ENCODE measurements at regions not wholly inside any gene's neighbourhood (a gene's known extent, or its start where the extent isn't known, plus 50 kb on each side); places are given as distances from the start of the nearest gene placed in this dataset.

DNA sequence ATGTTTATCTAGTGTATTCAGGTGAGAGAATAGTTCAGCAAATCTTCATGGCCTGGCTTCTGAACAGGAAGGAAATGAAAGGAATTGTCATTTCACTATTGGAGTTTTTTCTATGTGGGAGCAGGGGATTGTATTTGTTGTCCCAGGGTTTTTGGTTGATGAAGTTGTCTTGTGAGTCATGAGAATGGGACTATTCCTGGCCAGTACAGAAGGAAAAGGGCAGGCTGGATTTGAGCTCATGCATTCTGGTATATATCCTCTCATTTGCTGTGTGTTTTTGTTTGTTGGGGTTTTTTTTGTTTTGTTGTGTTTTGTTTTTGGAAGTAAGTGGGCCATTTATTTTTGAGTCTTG is 101.2 kb upstream of the MKLN1 start:
- DNase-seq (ENCODE audit: low read depth) = no peak

DNA sequence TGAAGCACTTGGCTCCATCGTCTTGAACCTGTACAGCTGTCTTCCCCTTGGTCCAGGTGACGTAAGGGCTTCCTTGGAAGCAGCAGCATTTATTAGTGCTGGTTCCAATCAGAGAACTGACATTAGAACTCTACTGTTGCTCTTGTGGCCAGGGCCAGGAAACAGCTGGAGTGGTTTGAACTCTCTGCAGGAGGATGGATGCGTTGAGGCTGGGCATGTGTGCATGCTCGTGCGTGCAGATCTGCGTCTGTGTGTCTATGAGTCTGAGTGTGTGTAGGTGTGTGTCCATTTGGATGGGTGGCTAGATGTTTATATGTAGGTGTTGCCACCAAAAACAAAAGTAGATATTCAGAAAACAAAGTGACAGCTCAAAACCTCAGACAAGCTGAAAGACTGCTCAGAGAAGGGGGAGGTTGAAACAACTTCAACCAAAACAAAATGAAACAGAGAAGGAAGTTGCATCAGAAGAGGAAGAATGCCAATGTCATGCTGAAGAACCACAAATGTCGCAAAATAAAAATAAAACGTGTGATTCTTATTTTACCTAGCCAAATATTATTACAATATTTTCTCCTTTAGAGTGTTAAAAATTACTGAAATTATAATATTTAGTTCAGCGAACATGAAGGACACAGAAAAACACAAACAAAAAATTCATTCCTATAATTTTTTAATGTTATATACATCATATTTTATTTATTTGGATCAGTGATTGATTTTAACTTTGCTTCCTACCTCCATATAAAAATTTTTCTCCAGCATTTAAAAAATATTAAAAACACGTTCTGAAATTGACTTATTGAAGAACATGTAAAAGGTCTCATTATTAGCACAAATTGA is 96.1 kb upstream of the MKLN1 start:
- DNase-seq (ENCODE audit: low read depth) = peak; percentile 50

DNA sequence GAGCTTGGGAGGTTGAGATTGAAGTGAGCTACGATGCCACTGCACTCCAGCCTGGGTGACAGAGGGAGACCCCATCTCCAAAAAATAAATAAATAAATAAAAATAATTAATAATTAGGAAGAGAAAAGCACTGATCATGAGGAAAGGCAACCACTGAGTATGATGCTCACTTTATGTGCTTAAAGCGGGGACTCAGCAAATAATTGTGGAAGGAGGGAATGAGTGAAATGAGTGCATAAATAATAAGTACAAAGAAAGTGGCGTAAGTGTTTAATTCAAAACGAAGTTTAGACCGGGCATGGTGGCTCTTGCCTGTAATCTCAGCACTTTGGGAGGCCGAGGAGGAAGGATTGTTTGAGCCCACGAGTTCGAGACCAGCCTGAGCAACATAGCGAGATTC is 94.9 kb upstream of the MKLN1 start:
- DNase-seq (ENCODE audit: low read depth) = no peak

DNA sequence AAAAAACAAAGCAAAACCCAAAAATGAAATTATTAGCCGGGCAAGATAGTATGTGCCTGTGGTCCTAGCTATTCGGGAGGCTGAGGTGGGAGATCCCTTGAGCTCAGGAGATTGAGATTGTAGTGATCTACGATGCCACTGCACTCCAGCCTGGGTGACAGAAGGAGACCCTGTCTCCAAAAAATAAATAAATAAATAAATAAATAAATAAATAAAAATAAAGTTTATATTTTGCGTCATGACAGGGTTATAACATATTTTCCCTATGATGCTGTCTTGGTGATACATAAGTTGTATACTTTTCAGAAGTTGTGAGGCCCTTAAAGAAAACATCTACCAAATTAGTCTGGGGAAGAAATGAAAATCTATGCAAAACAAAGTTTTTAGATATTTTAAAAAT is 94.5 kb upstream of the MKLN1 start:
- DNase-seq (ENCODE audit: low read depth) = no peak

DNA sequence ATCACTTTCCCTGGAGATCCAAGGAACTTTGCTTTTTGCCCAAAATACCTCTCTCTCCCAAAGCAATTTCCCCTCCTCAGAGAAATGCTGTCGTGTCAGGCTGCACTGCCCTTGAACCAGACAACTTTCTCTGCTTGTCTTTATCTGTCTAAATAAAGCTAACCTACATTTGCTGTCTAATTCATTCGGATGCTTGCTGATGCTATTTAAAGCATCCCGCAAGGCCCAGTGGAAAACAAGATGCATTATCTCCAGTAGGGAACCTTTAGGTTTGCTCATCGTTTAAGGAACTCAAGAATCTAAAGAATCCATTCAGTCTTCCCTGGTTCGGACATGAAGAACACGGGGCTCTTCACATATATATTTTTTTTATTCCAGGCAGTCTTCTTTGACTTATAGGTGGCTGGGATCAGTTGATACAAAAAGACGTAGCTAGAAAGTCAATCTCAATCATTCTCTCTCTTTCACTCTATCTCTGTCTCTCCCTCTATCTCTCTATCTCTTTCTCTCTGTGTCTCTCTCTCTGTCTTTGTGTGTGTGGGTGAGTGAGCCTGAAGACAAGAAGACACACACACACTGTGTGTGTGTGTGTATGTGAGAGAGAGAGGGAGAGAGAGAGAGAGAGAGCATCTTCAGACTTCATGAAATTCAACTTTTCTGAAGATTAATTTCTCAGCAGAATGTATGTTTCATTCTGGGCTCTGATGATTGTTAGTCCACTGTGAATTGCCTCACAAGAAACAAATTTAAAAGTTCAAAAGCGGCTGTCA is 92.8 kb upstream of the MKLN1 start:
- DNase-seq (ENCODE audit: low read depth) = no peak

DNA sequence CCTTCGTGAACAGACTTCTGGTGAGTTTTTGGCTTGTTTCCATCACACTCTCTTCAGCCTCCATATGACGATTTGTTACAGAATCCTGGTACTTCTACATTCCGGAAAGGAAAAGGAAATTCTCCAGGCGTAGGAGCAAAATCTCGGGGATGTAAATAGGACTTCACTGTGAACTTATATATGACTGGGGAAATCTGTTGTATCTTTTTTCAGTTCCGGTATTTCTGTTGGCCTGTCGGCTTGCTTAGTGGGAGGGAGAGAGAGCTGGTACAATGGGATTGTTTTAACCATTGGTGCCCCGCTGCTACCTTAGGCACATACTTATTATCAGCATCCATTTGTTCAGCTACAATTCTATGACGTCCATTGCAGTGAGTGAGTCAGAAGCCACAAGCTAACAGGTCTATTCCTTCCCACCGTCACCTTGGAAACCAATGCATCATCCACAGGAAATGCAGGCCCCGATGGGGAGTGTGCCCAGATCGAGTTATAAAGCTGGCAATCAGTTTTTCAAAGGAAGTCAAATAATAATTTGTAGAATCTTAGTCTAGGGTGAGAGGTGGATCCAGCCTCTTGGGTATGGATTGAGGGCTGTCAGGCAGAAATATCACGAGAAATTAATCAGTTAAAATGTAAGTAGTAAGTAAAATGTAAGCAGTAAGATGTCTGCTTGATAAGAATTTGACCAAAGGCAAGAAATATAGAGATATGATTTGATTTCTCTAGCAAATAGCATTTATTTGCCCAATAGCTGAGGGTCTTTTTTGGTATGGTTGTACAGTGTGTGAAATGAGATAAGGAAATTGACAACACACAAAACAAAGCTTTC is 92.0 kb upstream of the MKLN1 start:
- DNase-seq (ENCODE audit: low read depth) = peak; percentile 62

DNA sequence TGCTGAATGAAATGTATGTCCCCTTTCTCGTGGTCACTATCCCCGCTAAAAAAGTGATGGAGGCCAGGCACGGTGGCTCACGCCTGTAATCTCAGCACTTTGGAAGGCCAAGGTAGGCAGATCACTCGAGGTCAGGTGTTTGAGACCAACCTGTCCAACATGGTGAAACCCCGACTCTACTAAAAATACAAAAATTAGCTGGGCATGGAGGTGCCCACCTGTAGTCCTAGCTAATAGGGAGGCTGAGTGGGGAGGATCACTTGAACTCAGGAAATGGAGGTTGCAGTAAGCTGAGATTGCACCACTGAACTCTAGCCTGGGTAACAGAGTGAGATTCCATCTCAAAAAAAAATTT is 91.4 kb upstream of the MKLN1 start:
- DNase-seq (ENCODE audit: low read depth) = no peak

DNA sequence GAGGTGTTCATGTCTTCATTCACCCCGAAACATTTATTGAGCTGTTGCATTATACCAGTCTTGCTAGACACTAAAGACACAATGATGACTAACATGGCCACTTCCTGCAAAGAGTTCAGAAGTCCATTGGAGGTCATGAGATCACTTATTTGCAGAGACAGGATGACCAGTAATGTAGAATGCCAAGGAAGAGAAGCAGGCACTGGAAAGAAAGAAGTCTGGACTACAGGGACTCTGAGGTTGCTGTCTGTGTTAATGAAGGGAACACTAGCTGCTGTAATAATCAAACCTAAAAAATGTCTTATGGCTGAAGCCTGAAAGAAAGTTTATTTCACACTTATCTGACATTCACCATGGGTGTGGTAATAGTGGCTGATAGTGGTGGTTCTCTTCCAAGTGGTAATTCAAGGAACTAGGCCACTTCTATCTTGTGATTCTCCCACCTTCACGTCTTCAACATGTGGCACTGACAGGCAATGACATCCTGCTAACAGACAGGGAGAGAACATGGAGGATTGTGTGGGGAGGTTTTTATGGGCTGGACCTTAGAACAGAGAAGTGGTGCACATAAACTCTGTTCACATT is 89.2 kb upstream of the MKLN1 start:
- DNase-seq (ENCODE audit: low read depth) = no peak

DNA sequence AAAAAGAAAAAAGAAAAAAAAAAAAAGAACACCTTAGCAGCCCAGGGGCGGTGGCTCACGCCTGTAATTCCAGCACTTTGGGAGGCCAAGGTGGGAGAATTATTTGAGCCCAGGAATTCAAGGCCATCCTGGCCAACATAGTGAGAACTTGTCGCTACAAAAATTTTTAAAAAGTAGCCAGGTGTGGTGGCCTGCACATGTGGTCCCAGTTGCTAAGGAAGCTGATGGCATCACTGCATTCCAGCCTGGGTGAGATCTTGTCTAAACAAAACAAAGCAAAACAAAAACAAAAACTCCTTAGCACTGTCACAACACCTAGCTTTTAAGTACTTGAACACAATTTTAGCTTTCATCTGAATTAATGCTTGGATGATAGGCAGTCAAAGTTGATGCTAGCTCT is 86.3 kb upstream of the MKLN1 start:
- no peak for DNase-seq (ENCODE audit: low read depth)

DNA sequence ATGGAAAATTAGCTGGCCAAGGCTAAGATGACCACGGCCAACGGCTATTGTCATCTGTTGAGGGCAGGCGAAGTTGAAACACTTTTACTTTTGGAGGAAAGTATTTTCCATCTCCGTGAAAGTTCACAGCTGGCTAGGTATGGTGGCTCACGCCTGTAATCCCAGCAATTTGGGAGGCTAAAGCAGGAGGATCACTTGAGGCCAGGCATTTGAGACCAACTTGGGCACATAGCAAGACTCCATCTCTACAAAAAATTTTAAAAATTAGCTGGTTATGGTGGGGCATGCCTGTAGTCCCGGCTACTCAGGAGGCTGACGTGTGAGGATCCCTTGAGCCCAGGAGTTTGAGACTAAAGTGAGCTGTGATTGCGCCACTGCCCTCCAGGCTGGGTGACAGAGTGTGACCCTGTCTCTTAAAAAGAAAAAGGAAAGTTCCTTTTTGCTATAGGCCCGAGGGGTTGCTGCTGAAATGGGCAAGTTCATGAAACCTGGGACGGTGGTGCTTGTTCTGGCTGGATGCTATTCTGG is 85.5 kb upstream of the MKLN1 start:
- no peak for DNase-seq (ENCODE audit: low read depth)

DNA sequence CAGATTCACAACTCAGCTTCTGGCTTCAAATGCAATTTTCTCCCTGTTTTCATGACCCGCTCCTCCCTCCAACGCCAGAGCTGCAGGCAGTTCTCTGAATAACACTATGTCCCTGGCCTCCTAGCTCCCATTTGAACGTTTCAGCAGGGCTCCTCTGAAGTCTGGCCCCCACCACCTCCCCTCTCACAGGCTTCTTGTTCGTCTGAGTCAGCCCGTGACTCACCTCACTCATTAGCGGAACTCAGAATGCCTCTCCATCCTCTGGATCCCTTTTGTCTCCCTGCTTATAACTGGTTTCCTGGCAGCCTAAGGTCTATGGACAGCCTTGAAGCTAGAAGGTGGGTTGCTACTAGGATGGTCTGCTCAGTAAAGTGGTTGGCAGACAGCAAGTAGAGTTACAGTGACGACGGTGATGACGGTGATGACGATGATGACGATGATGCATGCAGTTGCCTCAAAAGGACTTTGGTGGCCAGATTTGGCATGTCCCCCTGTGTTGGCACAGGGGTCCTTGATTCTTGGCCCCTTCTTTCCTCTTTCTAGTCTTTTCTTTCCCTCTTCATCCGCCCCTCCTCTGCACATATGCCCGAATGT is 83.3 kb upstream of the MKLN1 start:
- DNase-seq (ENCODE audit: low read depth) = no peak

DNA sequence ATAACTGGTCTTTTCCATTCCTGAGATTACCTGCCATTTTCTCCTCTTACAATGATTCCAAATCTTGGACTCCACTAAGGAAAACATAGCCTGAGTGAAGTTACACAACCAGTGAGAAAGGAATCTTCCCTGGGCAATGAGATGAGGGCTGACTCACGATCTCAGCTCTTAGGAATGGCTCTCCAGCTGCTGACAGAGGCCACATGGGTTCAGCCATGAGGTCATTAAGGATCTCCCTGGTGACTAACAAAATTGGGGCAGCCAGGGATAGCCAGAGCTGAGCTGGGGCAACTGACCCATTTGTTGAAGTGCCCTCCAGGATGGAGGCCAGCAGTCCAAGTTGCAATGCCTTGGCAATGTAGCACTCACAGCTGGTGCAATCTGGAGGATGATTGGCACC is 78.7 kb upstream of the MKLN1 start:
- DNase-seq (ENCODE audit: low read depth) = no peak

DNA sequence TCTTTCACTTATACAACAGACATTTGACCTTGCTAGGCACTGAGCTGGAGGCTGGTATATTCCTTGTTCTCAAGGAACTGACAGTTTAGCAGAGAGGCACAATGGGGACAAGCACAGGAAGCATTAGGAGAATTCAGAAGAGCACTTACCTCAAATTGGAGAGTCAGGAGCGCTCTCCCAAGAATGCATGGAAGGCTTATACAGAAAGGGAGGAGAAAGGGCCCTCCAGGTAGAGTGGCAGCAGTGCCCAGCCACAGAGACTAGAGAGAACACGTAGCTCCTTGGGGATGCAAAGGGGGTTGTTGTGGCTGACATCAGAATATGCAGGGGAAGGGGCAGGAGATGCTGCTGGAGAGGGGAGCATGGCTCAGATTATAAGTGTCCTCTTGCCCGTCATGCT is 78.2 kb upstream of the MKLN1 start:
- no peak for DNase-seq (ENCODE audit: low read depth)

DNA sequence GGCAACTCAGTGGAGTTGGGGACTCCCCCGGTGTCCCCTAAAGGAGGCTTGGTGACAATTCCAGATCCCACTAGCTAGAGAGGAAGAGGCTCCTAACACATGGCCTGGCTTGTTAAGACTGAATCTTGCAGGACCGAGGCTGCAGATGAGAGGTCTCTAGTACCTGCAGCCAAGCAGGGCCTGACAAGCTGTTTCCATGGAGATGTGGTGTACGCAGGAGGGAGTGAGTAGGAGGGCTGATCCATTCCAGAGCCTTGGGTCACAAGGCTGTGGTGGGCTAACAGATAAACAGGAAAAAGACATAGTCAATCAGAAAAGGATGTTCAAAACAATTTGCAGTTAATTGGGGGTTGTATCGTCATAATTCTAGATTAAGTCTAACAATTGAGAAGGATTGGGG is 77.3 kb upstream of the MKLN1 start:
- DNase-seq (ENCODE audit: low read depth) = no peak

DNA sequence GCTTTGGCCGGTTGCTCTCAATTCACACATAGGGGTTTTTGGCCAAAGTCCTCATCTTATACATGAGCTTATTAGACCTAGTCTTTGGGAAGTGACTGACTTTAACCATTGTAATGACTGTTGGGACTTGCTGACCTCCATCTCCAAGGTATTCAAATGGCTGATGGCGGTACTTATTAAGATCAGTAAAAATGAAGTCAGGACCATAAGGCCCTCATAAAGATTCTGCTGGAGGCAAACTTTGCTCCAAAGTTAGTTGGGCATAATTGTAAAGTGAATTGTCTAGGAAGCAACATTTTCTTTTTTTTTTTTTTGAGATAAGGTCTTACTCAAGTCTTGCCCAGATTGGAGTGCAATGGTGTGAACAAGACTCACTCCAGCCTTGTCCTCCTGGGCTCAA is 76.3 kb upstream of the MKLN1 start:
- no peak for DNase-seq (ENCODE audit: low read depth)

DNA sequence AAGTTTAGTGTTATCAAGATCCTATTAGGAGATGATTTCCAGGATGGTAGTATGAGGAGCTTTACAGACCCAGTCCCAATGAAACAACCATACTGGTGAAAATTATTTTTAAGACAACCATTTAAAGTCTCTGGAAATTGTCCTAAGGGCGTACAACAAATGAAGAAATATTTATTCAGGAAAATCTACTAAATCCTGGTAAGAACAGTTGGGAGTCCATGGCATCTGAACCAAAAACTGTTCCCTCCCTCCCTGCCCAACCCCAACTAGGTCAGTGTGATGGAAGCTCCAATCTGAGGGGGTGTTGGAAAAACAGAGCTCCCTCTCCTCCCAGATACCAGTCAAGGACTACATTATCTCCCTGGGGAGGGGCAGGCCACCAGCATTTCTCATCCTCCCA is 74.7 kb upstream of the MKLN1 start:
- DNase-seq (ENCODE audit: low read depth) = no peak

DNA sequence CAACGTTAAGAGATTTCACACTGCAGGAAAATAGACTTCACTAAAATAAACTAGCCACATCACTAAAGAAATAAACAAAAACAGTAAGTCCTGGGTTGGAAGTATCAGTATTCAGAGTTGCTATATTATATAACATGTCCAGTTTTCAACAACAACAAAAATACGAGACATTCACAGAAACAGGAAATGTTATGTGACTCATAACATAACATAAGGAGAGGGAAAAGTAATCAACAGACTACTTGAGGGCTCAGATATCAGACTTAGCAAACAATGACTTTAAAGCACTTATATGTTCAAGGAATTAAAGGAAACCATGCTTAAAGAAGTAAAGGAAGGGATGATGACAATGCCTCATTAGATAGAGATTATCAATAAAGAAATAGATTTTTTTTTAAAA is 73.5 kb upstream of the MKLN1 start:
- DNase-seq (ENCODE audit: low read depth) = no peak

DNA sequence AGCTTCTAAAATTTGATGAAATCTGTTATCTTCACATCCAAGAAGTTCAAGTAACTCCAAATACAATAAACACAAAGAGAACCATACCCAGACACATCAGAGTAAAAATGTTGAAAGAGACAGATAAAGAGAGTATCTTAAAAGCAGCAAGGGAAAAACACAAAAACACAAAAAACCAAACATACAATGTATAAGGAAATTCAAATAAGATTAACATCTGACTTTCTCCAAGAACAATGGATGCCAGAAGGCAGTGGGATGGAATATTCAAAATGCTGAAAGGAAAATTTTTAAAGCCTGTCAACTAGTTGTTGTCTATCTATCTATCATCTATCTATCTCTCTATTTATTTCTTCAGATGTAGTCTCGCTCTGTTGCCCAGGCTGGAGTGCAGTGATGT is 72.4 kb upstream of the MKLN1 start:
- no peak for DNase-seq (ENCODE audit: low read depth)

DNA sequence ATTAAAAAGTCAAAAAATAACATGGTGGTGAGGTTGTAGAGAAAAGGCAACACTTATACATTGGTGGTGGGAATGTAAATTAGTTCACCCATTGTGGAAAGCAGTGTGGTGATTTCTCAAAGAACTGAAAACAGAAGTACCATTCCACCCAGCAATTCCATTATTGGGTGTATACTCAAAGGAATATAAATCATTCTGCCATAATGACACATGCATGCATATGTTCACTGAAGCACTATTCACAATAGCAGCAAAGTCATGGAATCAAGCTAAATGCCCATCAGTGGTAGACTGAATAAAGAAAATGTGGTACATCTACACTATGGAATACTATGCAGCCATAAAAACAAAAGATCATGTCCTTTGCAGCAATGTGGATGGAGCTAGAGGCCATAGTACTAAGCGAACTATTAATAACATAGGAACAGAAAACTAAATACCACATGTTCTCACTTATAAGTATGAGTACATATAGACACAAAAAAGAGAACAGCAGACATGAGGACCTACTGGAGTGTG is 66.1 kb upstream of the MKLN1 start:
- no peak for DNase-seq (ENCODE audit: low read depth)

DNA sequence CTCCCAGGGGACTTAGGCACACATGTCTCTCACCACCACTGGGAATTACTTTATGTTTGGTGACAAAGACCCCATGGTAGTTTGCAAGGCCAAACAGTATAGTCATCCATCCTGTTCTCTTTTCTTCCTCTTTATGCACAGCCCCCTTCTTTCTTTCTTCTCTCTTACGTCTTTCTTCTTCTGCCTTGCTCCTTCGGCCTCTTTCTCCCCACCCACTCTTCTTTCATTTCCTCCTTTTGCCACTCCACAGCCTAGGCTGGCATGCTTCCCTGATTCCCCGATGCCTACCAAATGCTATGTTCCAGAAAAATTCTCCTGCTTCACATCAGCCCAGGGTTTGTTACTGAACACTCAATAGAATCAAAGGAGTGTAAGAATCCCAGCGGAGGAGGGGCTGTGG is 62.4 kb upstream of the MKLN1 start:
- DNase-seq (ENCODE audit: low read depth) = no peak

DNA sequence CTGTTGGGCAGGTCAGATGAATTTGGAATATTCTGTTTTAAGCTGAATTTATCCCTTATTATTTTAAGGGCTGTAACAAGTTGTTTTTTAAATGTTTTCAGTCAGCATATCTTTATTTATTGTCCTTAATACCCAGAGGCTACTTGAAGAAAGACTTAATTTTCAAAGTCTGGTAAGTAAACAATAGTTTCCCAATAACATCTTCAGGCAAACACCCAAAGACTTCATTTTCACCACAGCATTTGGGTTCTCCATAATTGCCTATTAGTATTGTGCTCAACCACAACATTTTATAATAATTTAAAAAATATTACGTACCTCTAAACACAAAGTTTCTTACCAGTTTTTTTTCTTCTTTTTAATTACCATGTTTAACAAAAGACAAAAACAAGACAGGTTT is 60.0 kb upstream of the MKLN1 start:
- DNase-seq (ENCODE audit: low read depth) = no peak

DNA sequence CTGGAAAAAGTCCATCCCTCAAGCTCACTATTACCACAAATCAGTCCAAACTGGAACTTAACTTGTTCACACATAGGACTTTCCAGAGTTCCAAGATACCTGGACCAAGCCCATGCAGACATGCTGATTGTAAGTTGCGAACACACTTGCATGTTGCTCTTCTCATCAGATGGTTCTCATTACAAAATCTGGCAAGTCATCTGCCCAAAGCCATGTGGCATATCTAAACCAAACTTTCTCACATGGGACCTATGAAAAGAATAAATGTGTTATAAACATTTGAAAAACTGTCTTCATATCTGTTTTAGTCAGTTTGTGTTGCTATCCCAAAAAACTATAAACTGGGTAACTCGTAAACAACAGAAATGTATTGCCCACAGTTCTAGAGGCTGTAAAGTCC is 58.8 kb upstream of the MKLN1 start:
- no peak for DNase-seq (ENCODE audit: low read depth)

Measured in activated T-cell treated with anti-CD3 and anti-CD28 coated beads for 48 hours (primary cell).